Mesendoderm (in vitro differentiated cells): ENCODE measurements at regions not wholly inside any gene's neighbourhood (a gene's known extent, or its start where the extent isn't known, plus 50 kb on each side); places are given as distances from the start of the nearest gene placed in this dataset.

Source experiments
- DNase-seq: peaks from one replicate; pipeline ENCODE4 v3.0.0; 2013
- H2AK5ac ChIP-seq: 2 replicates; pipeline ENCODE4 v1.6.1; 2013; ENCODE audit warnings: low read length, inconsistent platforms
- H2BK120ac ChIP-seq: 2 replicates; pipeline ENCODE4 v1.6.1; 2013; ENCODE audit warnings: low read depth, mild to moderate bottlenecking, low read length, moderate library complexity, mixed read lengths
- H2BK15ac ChIP-seq: replicated peaks from 2 replicates; pipeline ENCODE4 v1.6.1; 2013; ENCODE audit warnings: low read depth, mild to moderate bottlenecking, moderate library complexity
- H2BK5ac ChIP-seq: 2 replicates; pipeline ENCODE4 v1.6.1; 2013; ENCODE audit warnings: low read length, inconsistent platforms
- H3K18ac ChIP-seq: 2 replicates; pipeline ENCODE4 v1.6.1; 2013; ENCODE audit warnings: mild to moderate bottlenecking, low read length, mixed read lengths
- H3K23ac ChIP-seq: one replicate; pipeline ENCODE4 v1.6.1; 2013; ENCODE audit warnings: low read length
- H3K27ac ChIP-seq: 2 replicates; pipeline ENCODE4 v1.5.1; 2013; ENCODE audit warnings: low read depth, mild to moderate bottlenecking, inconsistent platforms, low read length, moderate library complexity
- H3K27me3 ChIP-seq: 2 replicates; pipeline ENCODE4 v1.6.1; 2013; ENCODE audit warnings: low read length, control low read depth, mild to moderate bottlenecking, inconsistent platforms; ENCODE audit not compliant: insufficient read depth, poor library complexity
- H3K36me3 ChIP-seq: 2 replicates; pipeline ENCODE4 v1.6.1; 2013; ENCODE audit warnings: low read length, inconsistent platforms; ENCODE audit not compliant: control insufficient read depth, insufficient read depth
- H3K4ac ChIP-seq: one replicate; pipeline ENCODE4 v1.6.1; 2013; ENCODE audit warnings: low read depth, mild to moderate bottlenecking, low read length, moderate library complexity
- H3K4me1 ChIP-seq: 2 replicates; pipeline ENCODE4 v1.6.1; 2013; ENCODE audit warnings: low read depth, low read length, inconsistent platforms; ENCODE audit not compliant: control insufficient read depth
- H3K4me2 ChIP-seq: 2 replicates; pipeline ENCODE4 v1.6.1; 2013; ENCODE audit warnings: low read length
- H3K4me3 ChIP-seq: 2 replicates; pipeline ENCODE4 v1.5.1; 2013; ENCODE audit warnings: mild to moderate bottlenecking, low read length
- H3K56ac ChIP-seq: one replicate; pipeline ENCODE4 v1.6.1; 2013; ENCODE audit warnings: low read length
- H3K79me1 ChIP-seq: 2 replicates; pipeline ENCODE4 v1.6.1; 2013; ENCODE audit warnings: low read length, inconsistent platforms
- H3K79me2 ChIP-seq: 2 replicates; pipeline ENCODE4 v1.6.1; 2013; ENCODE audit warnings: mild to moderate bottlenecking, low read length; ENCODE audit not compliant: control insufficient read depth, insufficient read depth
- H3K9ac ChIP-seq: 2 replicates; pipeline ENCODE4 v1.6.1; 2013; ENCODE audit warnings: low read length, inconsistent platforms
- H4K5ac ChIP-seq: one replicate; pipeline ENCODE4 v1.6.1; 2013; ENCODE audit warnings: low read length
- H4K8ac ChIP-seq: one replicate; pipeline ENCODE4 v1.6.1; 2013; ENCODE audit warnings: low read depth, mild to moderate bottlenecking, control low read depth, low read length, moderate library complexity
- WGBS: extraction: QIAGEN DNeasy Blood & Tissue Kit; methylation state at CpG from one replicate; pipeline ENCODE4 v1.1.7; 2013; ENCODE audit warnings: low lambda C conversion rate, missing lambda C conversion rate; ENCODE audit not compliant: insufficient coverage; ENCODE audit errors: extremely low coverage; 5-methylcytosine and 5-hydroxymethylcytosine counted together

GRCh38 chr16:65409510-65409909 lies 287.6 kb upstream of the CDH11 start:
- Histone ChIP-seq H3K9ac (no peak overlapping the region), H4K8ac (no peak overlapping the region), H3K4ac (no peak overlapping the region), H4K5ac (no peak overlapping the region), H3K4me2 (no peak overlapping the region), H3K18ac (no peak overlapping the region), H2BK120ac (no peak overlapping the region), H3K23ac (no peak overlapping the region), H3K79me1 (no peaks in the 10 kb centered on the region), H3K27me3 (no peaks in the 10 kb centered on the region), H2AK5ac (no peak overlapping the region), H3K79me2 (no peaks in the 10 kb centered on the region), H2BK15ac (no peak overlapping the region), H3K4me3 (no peak overlapping the region), H3K36me3 (no peaks in the 10 kb centered on the region), H2BK5ac (no peak overlapping the region), H3K56ac (no peak overlapping the region), H3K27ac (no peak overlapping the region), H3K4me1 (no peaks in the 10 kb centered on the region)
- no peak for DNase-seq
- no CpG with 5 or more reads among the region's 2 CpGs for WGBS

- Histone ChIP-seq H2AK5ac (no peak overlapping the region), H3K27me3 (no peaks in the 10 kb centered on the region), H3K4me3 (no peak overlapping the region), H3K79me1 (no peaks in the 10 kb centered on the region), H3K4me2 (no peak overlapping the region), H2BK15ac (no peak overlapping the region), H2BK120ac (no peak overlapping the region), H4K5ac (no peak overlapping the region), H3K4me1 (no peaks in the 10 kb centered on the region), H3K36me3 (no peaks in the 10 kb centered on the region), H2BK5ac (no peak overlapping the region), H3K56ac (no peak overlapping the region), H3K9ac (no peak overlapping the region), H3K18ac (no peak overlapping the region), H4K8ac (no peak overlapping the region), H3K27ac (no peak overlapping the region), H3K79me2 (no peaks in the 10 kb centered on the region), H3K4ac (no peak overlapping the region), H3K23ac (no peak overlapping the region)
- WGBS = no CpG with 5 or more reads among the region's 4 CpGs
- no peak for DNase-seq
Measured at GRCh38 chr16:65406933-65407332, 285.1 kb upstream of the CDH11 start.

- no peak overlapping the region for H3K18ac ChIP-seq
- no peak overlapping the region for H3K4ac ChIP-seq
- no peak overlapping the region for H2BK15ac ChIP-seq
- no peak overlapping the region for H3K4me3 ChIP-seq
- H3K4me1 ChIP-seq = no peaks in the 10 kb centered on the region
- no peak overlapping the region for H4K8ac ChIP-seq
- no peaks in the 10 kb centered on the region for H3K79me2 ChIP-seq
- no peaks in the 10 kb centered on the region for H3K36me3 ChIP-seq
- no peak overlapping the region for H3K56ac ChIP-seq
- no peak overlapping the region for H2BK120ac ChIP-seq
- H2AK5ac ChIP-seq = no peak overlapping the region
- H3K4me2 ChIP-seq = no peak overlapping the region
- H4K5ac ChIP-seq = no peak overlapping the region
- H2BK5ac ChIP-seq = no peak overlapping the region
- no peak overlapping the region for H3K9ac ChIP-seq
- no peak overlapping the region for H3K23ac ChIP-seq
- no CpG with 5 or more reads among the region's 4 CpGs for WGBS
- no peaks in the 10 kb centered on the region for H3K79me1 ChIP-seq
- DNase-seq = no peak
- H3K27me3 ChIP-seq = no peaks in the 10 kb centered on the region
- no peak overlapping the region for H3K27ac ChIP-seq
Measured at GRCh38 chr16:65406116-65406515, 284.3 kb upstream of the CDH11 start.

- H3K36me3 ChIP-seq = no peaks in the 10 kb centered on the region
- no peaks in the 10 kb centered on the region for H3K4me1 ChIP-seq
- no peak overlapping the region for H3K23ac ChIP-seq
- no peak overlapping the region for H3K56ac ChIP-seq
- no peak overlapping the region for H2BK5ac ChIP-seq
- no peaks in the 10 kb centered on the region for H3K79me2 ChIP-seq
- WGBS = no CpG with 5 or more reads among the region's 6 CpGs
- H4K5ac ChIP-seq = no peak overlapping the region
- H3K4me2 ChIP-seq = no peak overlapping the region
- H4K8ac ChIP-seq = no peak overlapping the region
- no peak overlapping the region for H2BK15ac ChIP-seq
- no peak overlapping the region for H3K4me3 ChIP-seq
- H3K9ac ChIP-seq = no peak overlapping the region
- H2BK120ac ChIP-seq = no peak overlapping the region
- no peak overlapping the region for H3K4ac ChIP-seq
- no peak for DNase-seq
- no peak overlapping the region for H3K27ac ChIP-seq
- H3K27me3 ChIP-seq = no peaks in the 10 kb centered on the region
- no peak overlapping the region for H2AK5ac ChIP-seq
- no peaks in the 10 kb centered on the region for H3K79me1 ChIP-seq
- H3K18ac ChIP-seq = no peak overlapping the region
Measured at GRCh38 chr16:65394281-65394680, 272.4 kb upstream of the CDH11 start.

GRCh38 chr16:65392806-65393565 lies 271.1 kb upstream of the CDH11 start:
- Histone ChIP-seq H3K18ac (no peak overlapping the region), H4K8ac (no peak overlapping the region), H4K5ac (no peak overlapping the region), H2BK120ac (no peak overlapping the region), H3K4me3 (no peak overlapping the region), H3K56ac (no peak overlapping the region), H3K9ac (no peak overlapping the region), H3K23ac (no peak overlapping the region), H3K27me3 (no peaks in the 10 kb centered on the region), H3K4me1 (no peaks in the 10 kb centered on the region), H3K4ac (no peak overlapping the region), H3K79me1 (no peaks in the 10 kb centered on the region), H2BK5ac (no peak overlapping the region), H3K36me3 (no peaks in the 10 kb centered on the region), H3K4me2 (no peak overlapping the region), H3K79me2 (no peaks in the 10 kb centered on the region), H3K27ac (no peak overlapping the region), H2BK15ac (no peak overlapping the region), H2AK5ac (no peak overlapping the region)
- WGBS = no CpG with 5 or more reads among the region's 13 CpGs
- no peak for DNase-seq

- Histone ChIP-seq H2BK15ac (no peak overlapping the region), H3K18ac (no peak overlapping the region), H2BK5ac (no peak overlapping the region), H4K8ac (no peak overlapping the region), H3K27me3 (no peaks in the 10 kb centered on the region), H3K23ac (no peak overlapping the region), H3K4me3 (no peak overlapping the region), H4K5ac (no peak overlapping the region), H3K36me3 (no peaks in the 10 kb centered on the region), H3K4me2 (no peak overlapping the region), H3K9ac (no peak overlapping the region), H2AK5ac (no peak overlapping the region), H3K56ac (no peak overlapping the region), H3K4me1 (no peaks in the 10 kb centered on the region), H3K27ac (no peak overlapping the region), H3K4ac (no peak overlapping the region), H3K79me1 (no peaks in the 10 kb centered on the region), H3K79me2 (no peaks in the 10 kb centered on the region), H2BK120ac (no peak overlapping the region)
- no peak for DNase-seq
Measured at GRCh38 chr16:65388592-65388991, 266.7 kb upstream of the CDH11 start.
